Body of pancreas (tissue), 4 donors: ENCODE measurements at regions not wholly inside any gene's neighbourhood (a gene's known extent, or its start where the extent isn't known, plus 50 kb on each side); places are given as distances from the start of the nearest gene placed in this dataset.

Experiments
- ATAC-seq: fragments of 150-250 bp; one replicate; pipeline ENCODE4 v1.9.1; 2016
- DNase-seq, 4 donors: peaks; one replicate each; pipeline ENCODE4 v3.0.0-alpha.2; 2019
- H3K27ac ChIP-seq, 4 donors: fragments of 200-600 bp; sonication (generic); 1 replicate in 3 of 4; 2 replicates in 1 of 4; pipeline versions ENCODE4 v1.5.1 to v1.6.1; 2016 to 2019; ENCODE audit warnings: mild to moderate bottlenecking in 1 of 4, mixed read lengths in 1 of 4, moderate library complexity in 1 of 4
- H3K27me3 ChIP-seq, 2 donors: fragments of 200-600 bp; sonication (generic); one replicate each; pipeline ENCODE4 v1.6.0; 2016; ENCODE audit warnings: mild to moderate bottlenecking in 1 of 2
- H3K36me3 ChIP-seq, 2 donors: fragments of 200-600 bp; sonication (generic); replicated peaks in 1 of 2; 2 replicates each; pipeline ENCODE4 v1.5.1; 2016; ENCODE audit warnings: low read depth in 2 of 2; ENCODE audit not compliant: insufficient read depth in 1 of 2
- H3K4me1 ChIP-seq: fragments of 200-600 bp; sonication (generic); one replicate; pipeline ENCODE4 v1.6.0; 2016
- H3K4me3 ChIP-seq, 2 donors: fragments of 200-600 bp; sonication (generic); 1 replicate in 1 of 2; 2 replicates in 1 of 2; pipeline ENCODE4 v1.5.1; 2016 to 2019
- H3K9me3 ChIP-seq, 3 donors: fragments of 200-600 bp; sonication (generic); 1 replicate in 2 of 3; 2 replicates in 1 of 3; pipeline ENCODE4 v1.5.1; 2016
- CTCF ChIP-seq, 7 experiments: fragments of 450-650 bp in 4 of 7; fragments of 200-600 bp in 3 of 7; sonication (generic) in 3 of 7; IDR thresholded peaks; one replicate each; pipeline ENCODE4 v1.5.1; 2016 to 2019; ENCODE audit warnings: antibody characterized with exemption in 7 of 7
- POLR2A ChIP-seq, 3 donors: fragments of 450-650 bp; IDR thresholded peaks; one replicate each; pipeline ENCODE4 v1.6.1; 2016; ENCODE audit warnings: antibody characterized with exemption in 3 of 3, mild to moderate bottlenecking in 2 of 3
- WGBS, 2 donors: methylation state at CpG; one replicate each; pipeline ENCODE4 v1.1.5; 2017; 5-methylcytosine and 5-hydroxymethylcytosine counted together
- intact Hi-C: fragments of 100-400 bp; cut with DNase I; formaldehyde crosslinking; loops from one replicate; pipeline ENCODE4 v1.15.1; 2023

GRCh38 chr4:127140306-127140705, 492.5 kb upstream of the INTU start:
- no peaks in the 10 kb centered on the region for H3K36me3 ChIP-seq
- DNase-seq (no peak), ATAC-seq (no peak)
- no peak overlapping the region for H3K4me3 ChIP-seq
- intact Hi-C loops, result no loop called here
- H3K27me3 ChIP-seq, result no peaks in the 10 kb centered on the region
- no peaks in the 10 kb centered on the region for H3K9me3 ChIP-seq
- no peak for TF ChIP-seq CTCF (IDR thresholded peaks at IDR 0.05)
- no peaks in the 10 kb centered on the region for H3K4me1 ChIP-seq
- H3K27ac ChIP-seq, result no peak overlapping the region
- 49 to 58% methylated on average over 3 of the region's 3 CpGs for WGBS, 2 donors

GRCh38 chr4:127141856-127142255, 490.9 kb upstream of the INTU start:
- H3K27ac ChIP-seq, result no peak overlapping the region
- H3K4me1 ChIP-seq, result no peaks in the 10 kb centered on the region
- no peak for ATAC-seq
- no peaks in the 10 kb centered on the region for H3K9me3 ChIP-seq
- H3K36me3 ChIP-seq, result no peaks in the 10 kb centered on the region
- peak in 1 of 4 donors; percentile 18 for DNase-seq
- TF ChIP-seq POLR2A (IDR thresholded peaks at IDR 0.05) (no peak), CTCF (IDR thresholded peaks at IDR 0.05) (no peak)
- intact Hi-C loops, result no loop called here
- WGBS, 2 donors, result 17 to 36% methylated on average over 1 of the region's 1 CpG
- no peaks in the 10 kb centered on the region for H3K27me3 ChIP-seq
- H3K4me3 ChIP-seq, result no peak overlapping the region

GRCh38 chr4:127143460-127144195, 489.1 kb upstream of the INTU start:
- no peak for ATAC-seq

GRCh38 chr4:127145006-127145540, 487.7 kb upstream of the INTU start:
- Histone ChIP-seq H3K9me3 (no peaks in the 10 kb centered on the region), H3K36me3 (no peaks in the 10 kb centered on the region), H3K27ac (no peak overlapping the region), H3K4me3 (no peak overlapping the region), H3K27me3 (no peaks in the 10 kb centered on the region), H3K4me1 (no peaks in the 10 kb centered on the region)
- DNase-seq, result peak in 1 of 4 donors; percentile 65
- 39 to 46% methylated on average over 5 of the region's 5 CpGs for WGBS, 2 donors
- TF ChIP-seq CTCF (IDR thresholded peaks at IDR 0.05) (no peak), POLR2A (IDR thresholded peaks at IDR 0.05) (no peak)
- intact Hi-C loops, result no loop called here
- no peak for ATAC-seq

More at GRCh38 chr4:127143460-127144195, 489.1 kb upstream of the INTU start:
- DNase-seq, result no peak
- no peak overlapping the region for H3K4me3 ChIP-seq
- TF ChIP-seq CTCF (IDR thresholded peaks at IDR 0.05) (no peak), POLR2A (IDR thresholded peaks at IDR 0.05) (no peak)
- no peaks in the 10 kb centered on the region for H3K9me3 ChIP-seq
- WGBS, 2 donors, result 46 to 55% methylated on average over 5 of the region's 5 CpGs
- H3K4me1 ChIP-seq, result no peaks in the 10 kb centered on the region
- intact Hi-C loops, result no loop called here
- no peak overlapping the region for H3K27ac ChIP-seq
- H3K27me3 ChIP-seq, result no peaks in the 10 kb centered on the region
- no peaks in the 10 kb centered on the region for H3K36me3 ChIP-seq

GRCh38 chr4:127148165-127148564, 484.6 kb upstream of the INTU start:
- no peak overlapping the region for H3K27ac ChIP-seq
- no peaks in the 10 kb centered on the region for H3K27me3 ChIP-seq
- no peak overlapping the region for H3K4me3 ChIP-seq
- DNase-seq (no peak), ATAC-seq (no peak)
- TF ChIP-seq CTCF (IDR thresholded peaks at IDR 0.05) (no peak), POLR2A (IDR thresholded peaks at IDR 0.05) (no peak)
- no peaks in the 10 kb centered on the region for H3K4me1 ChIP-seq
- intact Hi-C loops, result no loop called here
- no peaks in the 10 kb centered on the region for H3K9me3 ChIP-seq
- H3K36me3 ChIP-seq, result no peaks in the 10 kb centered on the region
